IMR-90 (cell line): ENCODE measurements at regions not wholly inside any gene's neighbourhood (a gene's known extent, or its start where the extent isn't known, plus 50 kb on each side); places are given as distances from the start of the nearest gene placed in this dataset.

Source experiments
- BHLHE40 ChIP-seq: fragments of 150-350 bp; IDR thresholded peaks from 2 replicates; pipeline ENCODE4 v1.6.1; 2016; ENCODE audit warnings: mild to moderate bottlenecking, low read depth, low read length
- CEBPB ChIP-seq: IDR thresholded peaks from 2 replicates; pipeline ENCODE4 v1.6.1; 2012; ENCODE audit warnings: low read depth, low read length, improper control_type of control experiment
- CHD1 ChIP-seq: IDR thresholded peaks from 2 replicates; pipeline ENCODE4 v1.6.1; 2012; ENCODE audit warnings: low read depth, low read length, improper control_type of control experiment
- CTCF ChIP-seq: conservative IDR thresholded peaks from 2 replicates; pipeline ENCODE4 v1.5.1; 2012; ENCODE audit warnings: mild to moderate bottlenecking, low read depth, low read length, improper control_type of control experiment
- FOS ChIP-seq: fragments of 150-350 bp; IDR thresholded peaks from 2 replicates; pipeline ENCODE4 v1.6.1; 2016; ENCODE audit warnings: low read depth, low read length
- MXI1 ChIP-seq: IDR thresholded peaks from 2 replicates; pipeline ENCODE4 v1.6.1; 2012; ENCODE audit warnings: low read depth, mild to moderate bottlenecking, low read length, moderate library complexity, borderline replicate concordance
- POLR2A ChIP-seq: IDR thresholded peaks from 2 replicates; pipeline ENCODE4 v1.6.1; 2012; ENCODE audit warnings: mild to moderate bottlenecking, low read depth, low read length
- RCOR1 ChIP-seq: IDR thresholded peaks from 2 replicates; pipeline ENCODE4 v1.6.1; 2012; ENCODE audit warnings: mild to moderate bottlenecking, low read length, improper control_type of control experiment; ENCODE audit not compliant: insufficient replicate concordance
- SMC3 ChIP-seq: fragments of 150-350 bp; IDR thresholded peaks from 2 replicates; pipeline ENCODE4 v1.6.1; 2016; ENCODE audit warnings: low read depth, mild to moderate bottlenecking, antibody characterized with exemption, low read length, moderate library complexity
- TF ChIP-seq, protein P1 (sequence below): fragments of 150-350 bp; IDR thresholded peaks from 2 replicates; pipeline ENCODE4 v1.6.1; 2016; ENCODE audit warnings: low read depth, mild to moderate bottlenecking, low read length, moderate library complexity, borderline replicate concordance

- TF ChIP-seq CTCF (no peak), BHLHE40 (no peak), POLR2A (no peak), FOS (no peak), RCOR1 (no peak), CEBPB (no peak), SMC3 (no peak), MXI1 (no peak), CHD1 (no peak)
- TF ChIP-seq, protein P1, sequence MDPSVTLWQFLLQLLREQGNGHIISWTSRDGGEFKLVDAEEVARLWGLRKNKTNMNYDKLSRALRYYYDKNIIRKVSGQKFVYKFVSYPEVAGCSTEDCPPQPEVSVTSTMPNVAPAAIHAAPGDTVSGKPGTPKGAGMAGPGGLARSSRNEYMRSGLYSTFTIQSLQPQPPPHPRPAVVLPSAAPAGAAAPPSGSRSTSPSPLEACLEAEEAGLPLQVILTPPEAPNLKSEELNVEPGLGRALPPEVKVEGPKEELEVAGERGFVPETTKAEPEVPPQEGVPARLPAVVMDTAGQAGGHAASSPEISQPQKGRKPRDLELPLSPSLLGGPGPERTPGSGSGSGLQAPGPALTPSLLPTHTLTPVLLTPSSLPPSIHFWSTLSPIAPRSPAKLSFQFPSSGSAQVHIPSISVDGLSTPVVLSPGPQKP, result no peak
Observed at GRCh38 chr18:73987247-73987980, 160.2 kb downstream of the FBXO15 start.
